Ectodermal cell (in vitro differentiated cells): ENCODE measurements at regions not wholly inside any gene's neighbourhood (a gene's known extent, or its start where the extent isn't known, plus 50 kb on each side); places are given as distances from the start of the nearest gene placed in this dataset.

Experiments
- H3K27ac ChIP-seq: 2 replicates; pipeline ENCODE4 v1.7.0; 2013; ENCODE audit warnings: mild to moderate bottlenecking, low read depth, low read length; ENCODE audit not compliant: insufficient read depth, poor library complexity, severe bottlenecking
- H3K27me3 ChIP-seq: 2 replicates; pipeline ENCODE4 v1.7.0; 2013; ENCODE audit warnings: mild to moderate bottlenecking, low read length; ENCODE audit not compliant: insufficient read depth, control insufficient read depth, poor library complexity, severe bottlenecking
- H3K36me3 ChIP-seq: one replicate; pipeline ENCODE4 v1.7.0; 2013; ENCODE audit warnings: low read length; ENCODE audit not compliant: control insufficient read depth, insufficient read depth
- H3K4me1 ChIP-seq: one replicate; pipeline ENCODE4 v1.7.0; 2013; ENCODE audit warnings: low read length; ENCODE audit not compliant: control insufficient read depth, insufficient read depth
- H3K4me3 ChIP-seq: 2 replicates; pipeline ENCODE4 v1.7.0; 2013; ENCODE audit warnings: low read depth, low read length, control low read depth; ENCODE audit not compliant: insufficient read depth
- H3K9me3 ChIP-seq: 2 replicates; pipeline ENCODE4 v1.7.0; 2013; ENCODE audit warnings: mild to moderate bottlenecking, low read length, moderate library complexity; ENCODE audit not compliant: control insufficient read depth
- WGBS, 2 experiments: methylation state at CpG; one replicate each; pipeline ENCODE4 v1.1.7; 2013; ENCODE audit warnings: missing lambda C conversion rate in 2 of 2; 5-methylcytosine and 5-hydroxymethylcytosine counted together

DNA sequence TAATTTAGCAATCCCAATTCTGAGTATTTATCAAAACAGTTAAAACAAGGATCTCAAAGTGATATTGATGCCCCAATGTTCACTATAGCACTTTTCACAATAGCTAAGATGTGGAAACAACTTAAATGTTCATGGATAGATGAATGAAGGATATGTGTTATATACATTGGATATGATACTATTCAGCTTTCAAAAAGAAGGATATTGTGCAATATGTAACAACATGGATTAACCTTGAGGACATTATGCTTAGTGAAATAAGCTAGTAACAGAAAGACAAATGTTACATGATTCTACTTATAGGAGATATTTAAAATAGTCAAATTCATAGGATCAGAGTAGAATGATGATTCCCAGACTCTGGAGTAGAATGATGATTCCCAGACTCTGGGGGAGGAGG is 78.0 kb downstream of the INSIG2 start:
- peaks cover 4% of the 10 kb centered on the region for H3K36me3 ChIP-seq
- H3K27me3 ChIP-seq = no peaks in the 10 kb centered on the region
- no peak overlapping the region for H3K27ac ChIP-seq
- H3K9me3 ChIP-seq = peaks cover 2% of the 10 kb centered on the region
- H3K4me3 ChIP-seq = no peak overlapping the region
- H3K4me1 ChIP-seq = no peaks in the 10 kb centered on the region

- no peaks in the 10 kb centered on the region for H3K4me1 ChIP-seq
- H3K9me3 ChIP-seq = peaks cover 2% of the 10 kb centered on the region
- H3K36me3 ChIP-seq = peaks cover 4% of the 10 kb centered on the region
- H3K27me3 ChIP-seq = no peaks in the 10 kb centered on the region
- H3K4me3 ChIP-seq = no peak overlapping the region
- WGBS, 2 experiments = 83 to 100% methylated on average over 1 to 2 of the region's 2 CpGs
- no peak overlapping the region for H3K27ac ChIP-seq
Measured at GRCh38 chr2:118165595-118165994, 77.3 kb downstream of the INSIG2 start.
